Uterus (tissue), 2 donors: ENCODE measurements at regions not wholly inside any gene's neighbourhood (a gene's known extent, or its start where the extent isn't known, plus 50 kb on each side); places are given as distances from the start of the nearest gene placed in this dataset.

Experiments used
- CTCF ChIP-seq, 4 experiments: fragments of 200-600 bp in 2 of 4; fragments of 450-650 bp in 2 of 4; sonication (generic) in 2 of 4; IDR thresholded peaks; one replicate each; pipeline ENCODE4 v1.5.1; 2016 to 2019; ENCODE audit warnings: antibody characterized with exemption in 4 of 4, mild to moderate bottlenecking in 2 of 4, moderate library complexity in 1 of 4
- POLR2A ChIP-seq, 2 donors: fragments of 450-650 bp; IDR thresholded peaks; one replicate each; pipeline ENCODE4 v1.6.1; 2016; ENCODE audit warnings: antibody characterized with exemption in 2 of 2, mild to moderate bottlenecking in 1 of 2, moderate library complexity in 1 of 2

DNA sequence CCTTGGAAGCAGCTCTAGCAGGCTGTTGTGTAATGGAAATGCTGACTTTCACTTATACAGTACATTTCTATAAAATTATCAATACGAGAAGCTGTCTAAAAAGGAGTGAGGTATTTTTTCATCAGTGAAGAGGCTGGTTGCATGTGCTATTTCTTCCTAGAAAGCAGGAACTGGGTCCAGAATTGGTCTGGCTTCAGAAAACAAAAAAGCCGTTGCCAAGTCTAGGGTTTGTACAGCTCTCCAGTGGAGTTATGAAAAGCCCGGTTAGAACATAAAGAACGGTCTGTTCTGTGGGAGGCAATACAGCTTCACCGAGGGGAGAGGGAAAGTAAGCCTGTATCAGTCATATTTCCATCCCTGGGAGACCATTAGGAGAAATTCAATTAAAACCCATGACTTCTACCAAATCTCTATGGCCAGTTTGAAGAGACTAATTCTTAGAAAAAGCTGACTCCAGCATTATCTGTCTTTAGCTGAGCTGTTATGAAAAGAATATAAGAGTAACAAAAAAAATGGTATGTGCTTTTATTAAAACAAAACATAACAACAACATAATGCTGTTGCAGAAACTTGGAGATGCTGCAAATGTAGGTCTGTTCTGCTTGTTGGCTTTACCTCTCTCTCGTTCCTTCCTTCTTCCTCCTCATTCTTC, 217.0 kb downstream of the CMPK2 start:
- TF ChIP-seq CTCF (IDR thresholded peaks at IDR 0.05): no peak
- no peak for TF ChIP-seq POLR2A (IDR thresholded peaks at IDR 0.05)
